ENCODE measurements at regions not wholly inside any gene's neighbourhood (a gene's known extent, or its start where the extent isn't known, plus 50 kb on each side); places are given as distances from the start of the nearest gene placed in this dataset.

GRCh38 chr12:65673156-65673690, 151.1 kb upstream of the HMGA2 start:
- no peak for TF ChIP-seq FOS (IDR thresholded peaks at IDR 0.05; ENCODE audit: extremely low read depth, insufficient read length)
- TF ChIP-seq SNAPC5 (CRISPR knock-in tag; IDR thresholded peaks at IDR 0.05): no peak
- no peak for TF ChIP-seq TFE3 (CRISPR knock-in tag; IDR thresholded peaks at IDR 0.05)
- TF ChIP-seq SETDB1 (IDR thresholded peaks at IDR 0.05; ENCODE audit: low read length): no peak
- TF ChIP-seq RFX5 (IDR thresholded peaks at IDR 0.05; ENCODE audit: low read depth, low read length): no peak
- no peak for TF ChIP-seq ATF1 (CRISPR knock-in tag; IDR thresholded peaks at IDR 0.05)
- TF ChIP-seq ATF1 (tag; IDR thresholded peaks at IDR 0.05): no peak
- TF ChIP-seq ESRRA (IDR thresholded peaks at IDR 0.05; ENCODE audit: borderline replicate concordance, low read depth): no peak
- no peak for TF ChIP-seq MXI1 (IDR thresholded peaks at IDR 0.05; ENCODE audit: low read depth, low read length)
- TF ChIP-seq CCAR2 (IDR thresholded peaks at IDR 0.05; ENCODE audit: low read depth, low read length): no peak
- TF ChIP-seq BHLHE40 (IDR thresholded peaks at IDR 0.05; ENCODE audit: low read length): no peak
